Stimulated activated CD4-positive, alpha-beta T cell treated with anti-CD3 and anti-CD28 coated beads, Interleukin-1b, Interleukin-23, amount 100 ng/mL, for 1 hour (primary cell): ENCODE measurements at regions not wholly inside any gene's neighbourhood (a gene's known extent, or its start where the extent isn't known, plus 50 kb on each side); places are given as distances from the start of the nearest gene placed in this dataset.
"Not testable (repeated sequence)": the region's sequence is repeated elsewhere in the genome, so short reads cannot be mapped to it uniquely, and the experiment has no call there.

Experiments used
- DNase-seq, 2 donors: peaks; one replicate each; pipeline ENCODE4 v3.0.0-alpha.2; 2020; ENCODE audit warnings: low read depth in 2 of 2

GRCh38 chr9:63912451-63912850, 1372.6 kb downstream of the FOXD4L5 start:
- DNase-seq: not testable (repeated sequence)

GRCh38 chr9:63909076-63909475, 1375.9 kb downstream of the FOXD4L5 start:
- DNase-seq: not testable (repeated sequence)

- DNase-seq: not testable (repeated sequence)
These were observed 1385.3 kb downstream of the FOXD4L5 start for GRCh38 chr9:63899637-63900190.

GRCh38 chr9:63881386-63881785, 1403.6 kb downstream of the FOXD4L5 start:
- not testable (repeated sequence) for DNase-seq

GRCh38 chr9:63876380-63876779, 1408.6 kb downstream of the FOXD4L5 start:
- DNase-seq: not testable (repeated sequence)

GRCh38 chr9:63859475-63860215, 1425.4 kb downstream of the FOXD4L5 start:
- DNase-seq: no peak

GRCh38 chr9:63859090-63859474, 1425.9 kb downstream of the FOXD4L5 start:
- DNase-seq: not testable (repeated sequence)

- DNase-seq: not testable (repeated sequence)
These were observed 1431.8 kb downstream of the FOXD4L5 start for GRCh38 chr9:63853140-63853751.

- not testable (repeated sequence) for DNase-seq
These were observed 1460.2 kb downstream of the FOXD4L5 start for GRCh38 chr9:63824804-63825203.

- DNase-seq: not testable (repeated sequence)
These were observed 1461.4 kb downstream of the FOXD4L5 start for GRCh38 chr9:63823375-63824201.

GRCh38 chr9:63822615-63823374, 1462.2 kb downstream of the FOXD4L5 start:
- not testable (repeated sequence) for DNase-seq

GRCh38 chr9:63821293-63821692, 1463.7 kb downstream of the FOXD4L5 start:
- DNase-seq: not testable (repeated sequence)

GRCh38 chr9:63820882-63821281, 1464.1 kb downstream of the FOXD4L5 start:
- DNase-seq: not testable (repeated sequence)

GRCh38 chr9:63820383-63820782, 1464.6 kb downstream of the FOXD4L5 start:
- not testable (repeated sequence) for DNase-seq

- DNase-seq: peak; percentile 14 to 32
These were observed 1467.1 kb downstream of the FOXD4L5 start for GRCh38 chr9:63817622-63818518.

GRCh38 chr9:63816751-63817621, 1468.0 kb downstream of the FOXD4L5 start:
- peak in 1 of 2 donors; percentile 46 for DNase-seq

- DNase-seq: not testable (repeated sequence)
These were observed 1469.9 kb downstream of the FOXD4L5 start for GRCh38 chr9:63814970-63815669.

- not testable (repeated sequence) for DNase-seq
These were observed 1471.5 kb downstream of the FOXD4L5 start for GRCh38 chr9:63813391-63814021.
